ENCODE measurements at regions not wholly inside any gene's neighbourhood (a gene's known extent, or its start where the extent isn't known, plus 50 kb on each side); places are given as distances from the start of the nearest gene placed in this dataset.

GRCh38 chr7:46386428-46387399 lies 465.6 kb upstream of the IGFBP3 start:
- Histone ChIP-seq H3K9ac (ENCODE audit: insufficient read length) (no peak overlapping the region), H3K9me3 (ENCODE audit: low read depth, low read length) (no peaks in the 10 kb centered on the region), H3K4me3 (no peak overlapping the region), H3K36me3 (ENCODE audit: insufficient read depth, low read length) (no peaks in the 10 kb centered on the region), H3K27ac (no peak overlapping the region)
- TF ChIP-seq FOXP2 (optimal IDR thresholded peaks at IDR 0.05; ENCODE audit: control extremely low read depth, extremely low read length, insufficient read depth) (no peak), EZH2 (IDR thresholded peaks at IDR 0.05) (no peak), POLR2AphosphoS5 (IDR thresholded peaks at IDR 0.05; ENCODE audit: borderline replicate concordance, low read depth, low read length) (no peak)
- no peak for DNase-seq (ENCODE audit: low read depth, low spot score)

GRCh38 chr7:46385662-46386309 lies 464.7 kb upstream of the IGFBP3 start:
- Histone ChIP-seq H3K36me3 (ENCODE audit: insufficient read depth, low read length) (no peaks in the 10 kb centered on the region), H3K4me3 (no peak overlapping the region), H3K27ac (no peak overlapping the region), H3K9ac (ENCODE audit: insufficient read length) (no peak overlapping the region), H3K9me3 (ENCODE audit: low read depth, low read length) (no peaks in the 10 kb centered on the region)
- DNase-seq (ENCODE audit: low read depth, low spot score), result no peak
- TF ChIP-seq POLR2AphosphoS5 (IDR thresholded peaks at IDR 0.05; ENCODE audit: borderline replicate concordance, low read depth, low read length) (no peak), FOXP2 (optimal IDR thresholded peaks at IDR 0.05; ENCODE audit: control extremely low read depth, extremely low read length, insufficient read depth) (no peak)

GRCh38 chr7:46383605-46384004 lies 462.5 kb upstream of the IGFBP3 start:
- no peaks in the 10 kb centered on the region for H3K9me3 ChIP-seq (ENCODE audit: low read depth, low read length)
- H3K9ac ChIP-seq (ENCODE audit: insufficient read length), result no peak overlapping the region
- DNase-seq (ENCODE audit: low read depth, low spot score), result no peak
- TF ChIP-seq POLR2AphosphoS5 (IDR thresholded peaks at IDR 0.05; ENCODE audit: borderline replicate concordance, low read depth, low read length) (no peak), FOXP2 (optimal IDR thresholded peaks at IDR 0.05; ENCODE audit: control extremely low read depth, extremely low read length, insufficient read depth) (no peak), EZH2 (IDR thresholded peaks at IDR 0.05) (no peak)
- no peak overlapping the region for H3K27ac ChIP-seq
- H3K4me3 ChIP-seq, result no peak overlapping the region
- H3K36me3 ChIP-seq (ENCODE audit: insufficient read depth, low read length), result no peaks in the 10 kb centered on the region

- DNase-seq (ENCODE audit: low read depth, low spot score), result peak; percentile 12
- no peak for TF ChIP-seq FOXP2 (optimal IDR thresholded peaks at IDR 0.05; ENCODE audit: control extremely low read depth, extremely low read length, insufficient read depth)
- TF ChIP-seq POLR2AphosphoS5 (IDR thresholded peaks at IDR 0.05; ENCODE audit: borderline replicate concordance, low read depth, low read length), result no peak
- TF ChIP-seq EZH2 (IDR thresholded peaks at IDR 0.05), result no peak
- Histone ChIP-seq H3K36me3 (ENCODE audit: insufficient read depth, low read length) (no peaks in the 10 kb centered on the region), H3K9ac (ENCODE audit: insufficient read length) (no peak overlapping the region), H3K9me3 (ENCODE audit: low read depth, low read length) (no peaks in the 10 kb centered on the region), H3K27ac (no peak overlapping the region), H3K4me3 (no peak overlapping the region)
Measured at GRCh38 chr7:46369933-46370654, 449.0 kb upstream of the IGFBP3 start.

- Histone ChIP-seq H3K4me3 (no peak overlapping the region), H3K27ac (no peak overlapping the region), H3K36me3 (ENCODE audit: insufficient read depth, low read length) (no peaks in the 10 kb centered on the region), H3K9me3 (ENCODE audit: low read depth, low read length) (no peaks in the 10 kb centered on the region), H3K9ac (ENCODE audit: insufficient read length) (no peak overlapping the region)
- TF ChIP-seq FOXP2 (optimal IDR thresholded peaks at IDR 0.05; ENCODE audit: control extremely low read depth, extremely low read length, insufficient read depth), result no peak
- TF ChIP-seq POLR2AphosphoS5 (IDR thresholded peaks at IDR 0.05; ENCODE audit: borderline replicate concordance, low read depth, low read length), result no peak
- TF ChIP-seq EZH2 (IDR thresholded peaks at IDR 0.05), result no peak
- no peak for DNase-seq (ENCODE audit: low read depth, low spot score)
Measured at GRCh38 chr7:46368871-46369270, 447.8 kb upstream of the IGFBP3 start.

- TF ChIP-seq EZH2 (IDR thresholded peaks at IDR 0.05) (no peak), FOXP2 (optimal IDR thresholded peaks at IDR 0.05; ENCODE audit: control extremely low read depth, extremely low read length, insufficient read depth) (no peak), POLR2AphosphoS5 (IDR thresholded peaks at IDR 0.05; ENCODE audit: borderline replicate concordance, low read depth, low read length) (no peak)
- H3K9ac ChIP-seq (ENCODE audit: insufficient read length), result no peak overlapping the region
- no peak overlapping the region for H3K4me3 ChIP-seq
- H3K36me3 ChIP-seq (ENCODE audit: insufficient read depth, low read length), result no peaks in the 10 kb centered on the region
- H3K27ac ChIP-seq, result no peak overlapping the region
- DNase-seq (ENCODE audit: low read depth, low spot score), result no peak
- H3K9me3 ChIP-seq (ENCODE audit: low read depth, low read length), result no peaks in the 10 kb centered on the region
Measured at GRCh38 chr7:46366526-46366925, 445.5 kb upstream of the IGFBP3 start.

- Histone ChIP-seq H3K27ac (no peak overlapping the region), H3K9ac (ENCODE audit: insufficient read length) (no peak overlapping the region), H3K36me3 (ENCODE audit: insufficient read depth, low read length) (no peaks in the 10 kb centered on the region), H3K4me3 (no peak overlapping the region), H3K9me3 (ENCODE audit: low read depth, low read length) (no peaks in the 10 kb centered on the region)
- no peak for TF ChIP-seq EZH2 (IDR thresholded peaks at IDR 0.05)
- no peak for DNase-seq (ENCODE audit: low read depth, low spot score)
Measured at GRCh38 chr7:46363688-46364087, 442.6 kb upstream of the IGFBP3 start.

GRCh38 chr7:46360811-46361210 lies 439.7 kb upstream of the IGFBP3 start:
- no peak for TF ChIP-seq FOXP2 (optimal IDR thresholded peaks at IDR 0.05; ENCODE audit: control extremely low read depth, extremely low read length, insufficient read depth)
- TF ChIP-seq EZH2 (IDR thresholded peaks at IDR 0.05), result no peak
- DNase-seq (ENCODE audit: low read depth, low spot score), result no peak
- H3K36me3 ChIP-seq (ENCODE audit: insufficient read depth, low read length), result no peaks in the 10 kb centered on the region
- no peaks in the 10 kb centered on the region for H3K9me3 ChIP-seq (ENCODE audit: low read depth, low read length)
- no peak overlapping the region for H3K4me3 ChIP-seq
- H3K27ac ChIP-seq, result no peak overlapping the region
- H3K9ac ChIP-seq (ENCODE audit: insufficient read length), result no peak overlapping the region

Measured in SK-N-MC (cell line).